ENCODE measurements at regions not wholly inside any gene's neighbourhood (a gene's known extent, or its start where the extent isn't known, plus 50 kb on each side); places are given as distances from the start of the nearest gene placed in this dataset.

DNA sequence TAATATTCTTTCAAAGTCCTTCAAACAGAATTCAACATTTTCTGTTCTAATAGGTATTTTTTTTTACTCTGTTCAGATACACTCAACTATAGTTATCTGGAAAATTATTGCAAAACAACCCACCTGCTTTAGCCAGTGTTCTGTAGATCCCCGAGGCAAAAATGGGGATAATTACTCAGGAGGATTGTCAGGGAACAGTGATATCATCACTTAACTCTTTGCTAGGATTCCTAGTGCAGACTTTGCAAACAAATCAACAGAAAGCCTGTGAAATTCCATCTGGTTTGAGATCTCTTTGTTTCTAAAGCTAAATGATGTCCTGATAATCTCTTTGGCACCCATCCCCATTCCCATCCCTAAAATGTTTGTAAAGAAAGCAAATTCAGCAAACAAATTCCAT is 413.6 kb upstream of the MEIS1 start:
- no peak overlapping the region for H3K27ac ChIP-seq (ENCODE audit: low read depth in 2 of 2, low read length in 2 of 2)
- no peaks in the 10 kb centered on the region for H3K27me3 ChIP-seq (ENCODE audit: control insufficient read depth in 2 of 2, insufficient read depth in 2 of 2, low read length in 2 of 2)
- no peak overlapping the region for H3K4me3 ChIP-seq (ENCODE audit: low read length in 2 of 2)
- no peaks in the 10 kb centered on the region for H3K9me3 ChIP-seq (ENCODE audit: control insufficient read depth in 2 of 2, low read length in 2 of 2)
- H3K36me3 ChIP-seq (ENCODE audit: control insufficient read depth in 2 of 2, insufficient read depth in 2 of 2, low read length in 2 of 2), result no peaks in the 10 kb centered on the region
- H3K9ac ChIP-seq (ENCODE audit: low read depth in 1 of 2, low read length in 2 of 2), result no peak overlapping the region
- peaks cover 0 to 3% of the 10 kb centered on the region in 2 donors for H3K4me1 ChIP-seq (ENCODE audit: control insufficient read depth in 2 of 2, insufficient read depth in 2 of 2, low read length in 2 of 2)

- Histone ChIP-seq H3K36me3 (ENCODE audit: control insufficient read depth in 2 of 2, insufficient read depth in 2 of 2, low read length in 2 of 2) (no peaks in the 10 kb centered on the region), H3K27ac (ENCODE audit: low read depth in 2 of 2, low read length in 2 of 2) (no peak overlapping the region), H3K4me3 (ENCODE audit: low read length in 2 of 2) (no peak overlapping the region), H3K9me3 (ENCODE audit: control insufficient read depth in 2 of 2, low read length in 2 of 2) (no peaks in the 10 kb centered on the region), H3K9ac (ENCODE audit: low read depth in 1 of 2, low read length in 2 of 2) (no peak overlapping the region), H3K27me3 (ENCODE audit: control insufficient read depth in 2 of 2, insufficient read depth in 2 of 2, low read length in 2 of 2) (no peaks in the 10 kb centered on the region), H3K4me1 (ENCODE audit: control insufficient read depth in 2 of 2, insufficient read depth in 2 of 2, low read length in 2 of 2) (no peaks in the 10 kb centered on the region)
These were observed 417.2 kb upstream of the MEIS1 start for GRCh38 chr2:66017763-66018162.

- Histone ChIP-seq H3K9ac (ENCODE audit: low read depth in 1 of 2, low read length in 2 of 2) (no peak overlapping the region), H3K36me3 (ENCODE audit: control insufficient read depth in 2 of 2, insufficient read depth in 2 of 2, low read length in 2 of 2) (no peaks in the 10 kb centered on the region), H3K27me3 (ENCODE audit: control insufficient read depth in 2 of 2, insufficient read depth in 2 of 2, low read length in 2 of 2) (no peaks in the 10 kb centered on the region), H3K4me1 (ENCODE audit: control insufficient read depth in 2 of 2, insufficient read depth in 2 of 2, low read length in 2 of 2) (no peaks in the 10 kb centered on the region), H3K4me3 (ENCODE audit: low read length in 2 of 2) (no peak overlapping the region), H3K27ac (ENCODE audit: low read depth in 2 of 2, low read length in 2 of 2) (no peak overlapping the region), H3K9me3 (ENCODE audit: control insufficient read depth in 2 of 2, low read length in 2 of 2) (no peaks in the 10 kb centered on the region)
These were observed 420.5 kb upstream of the MEIS1 start for GRCh38 chr2:66014450-66014849.

- Histone ChIP-seq H3K27me3 (ENCODE audit: control insufficient read depth in 2 of 2, insufficient read depth in 2 of 2, low read length in 2 of 2) (no peaks in the 10 kb centered on the region), H3K4me1 (ENCODE audit: control insufficient read depth in 2 of 2, insufficient read depth in 2 of 2, low read length in 2 of 2) (no peaks in the 10 kb centered on the region), H3K4me3 (ENCODE audit: low read length in 2 of 2) (no peak overlapping the region), H3K9ac (ENCODE audit: low read depth in 1 of 2, low read length in 2 of 2) (no peak overlapping the region), H3K36me3 (ENCODE audit: control insufficient read depth in 2 of 2, insufficient read depth in 2 of 2, low read length in 2 of 2) (no peaks in the 10 kb centered on the region), H3K9me3 (ENCODE audit: control insufficient read depth in 2 of 2, low read length in 2 of 2) (no peaks in the 10 kb centered on the region), H3K27ac (ENCODE audit: low read depth in 2 of 2, low read length in 2 of 2) (no peak overlapping the region)
These were observed 421.5 kb upstream of the MEIS1 start for GRCh38 chr2:66013456-66013855.

DNA sequence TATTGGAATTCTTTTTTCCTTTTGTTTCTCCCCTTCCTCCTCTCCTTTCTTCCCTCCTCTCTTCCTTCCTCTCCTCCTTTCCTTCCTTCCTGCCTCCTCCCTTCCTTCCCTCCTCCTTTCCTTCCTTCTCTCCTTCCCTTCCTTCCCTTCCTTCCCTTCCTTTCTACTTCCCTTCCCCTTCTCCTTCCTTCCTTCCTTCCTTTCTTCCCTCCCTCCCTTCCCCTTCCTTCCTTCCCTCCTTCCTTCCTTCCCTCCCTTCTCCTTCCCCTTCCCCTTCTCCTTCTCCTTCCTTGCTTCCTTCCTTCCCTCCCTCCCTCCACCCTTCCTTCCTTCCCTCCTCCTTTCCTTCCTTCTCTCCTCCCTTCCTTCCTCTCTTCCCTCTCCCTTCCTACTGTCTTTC is 431.0 kb upstream of the MEIS1 start:
- Histone ChIP-seq H3K4me1 (ENCODE audit: control insufficient read depth in 2 of 2, insufficient read depth in 2 of 2, low read length in 2 of 2) (no peaks in the 10 kb centered on the region), H3K27me3 (ENCODE audit: control insufficient read depth in 2 of 2, insufficient read depth in 2 of 2, low read length in 2 of 2) (no peaks in the 10 kb centered on the region), H3K9ac (ENCODE audit: low read depth in 1 of 2, low read length in 2 of 2) (no peak overlapping the region), H3K9me3 (ENCODE audit: control insufficient read depth in 2 of 2, low read length in 2 of 2) (no peaks in the 10 kb centered on the region), H3K27ac (ENCODE audit: low read depth in 2 of 2, low read length in 2 of 2) (no peak overlapping the region), H3K36me3 (ENCODE audit: control insufficient read depth in 2 of 2, insufficient read depth in 2 of 2, low read length in 2 of 2) (no peaks in the 10 kb centered on the region), H3K4me3 (ENCODE audit: low read length in 2 of 2) (no peak overlapping the region)

DNA sequence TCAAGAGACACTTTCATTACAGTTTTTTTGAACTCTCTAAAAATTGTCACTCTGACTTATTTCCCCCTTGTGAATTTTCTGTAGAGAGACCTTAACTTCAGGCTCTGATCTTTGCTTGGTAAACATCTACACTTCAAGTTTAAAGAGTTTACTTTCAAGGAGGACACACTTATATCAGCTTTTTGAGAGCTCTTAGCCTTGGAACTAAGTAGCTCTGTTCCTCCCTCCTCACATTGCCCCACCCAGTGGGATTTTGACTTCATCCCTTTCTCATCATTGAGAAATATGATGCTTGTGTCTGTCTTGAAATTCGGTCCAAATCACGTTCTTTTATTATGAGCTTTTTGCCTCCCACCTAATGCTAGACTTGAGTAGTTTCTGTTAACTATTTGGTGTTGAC is 433.4 kb upstream of the MEIS1 start:
- Histone ChIP-seq H3K4me3 (ENCODE audit: low read length in 2 of 2) (no peak overlapping the region), H3K27ac (ENCODE audit: low read depth in 2 of 2, low read length in 2 of 2) (no peak overlapping the region), H3K36me3 (ENCODE audit: control insufficient read depth in 2 of 2, insufficient read depth in 2 of 2, low read length in 2 of 2) (no peaks in the 10 kb centered on the region), H3K4me1 (ENCODE audit: control insufficient read depth in 2 of 2, insufficient read depth in 2 of 2, low read length in 2 of 2) (no peaks in the 10 kb centered on the region), H3K9ac (ENCODE audit: low read depth in 1 of 2, low read length in 2 of 2) (no peak overlapping the region), H3K9me3 (ENCODE audit: control insufficient read depth in 2 of 2, low read length in 2 of 2) (no peaks in the 10 kb centered on the region), H3K27me3 (ENCODE audit: control insufficient read depth in 2 of 2, insufficient read depth in 2 of 2, low read length in 2 of 2) (no peaks in the 10 kb centered on the region)

- no peak overlapping the region for H3K27ac ChIP-seq (ENCODE audit: low read depth in 2 of 2, low read length in 2 of 2)
- no peaks in the 10 kb centered on the region for H3K36me3 ChIP-seq (ENCODE audit: control insufficient read depth in 2 of 2, insufficient read depth in 2 of 2, low read length in 2 of 2)
- no peaks in the 10 kb centered on the region for H3K27me3 ChIP-seq (ENCODE audit: control insufficient read depth in 2 of 2, insufficient read depth in 2 of 2, low read length in 2 of 2)
- no peak overlapping the region for H3K4me3 ChIP-seq (ENCODE audit: low read length in 2 of 2)
- H3K9ac ChIP-seq (ENCODE audit: low read depth in 1 of 2, low read length in 2 of 2), result no peak overlapping the region
- no peaks in the 10 kb centered on the region for H3K4me1 ChIP-seq (ENCODE audit: control insufficient read depth in 2 of 2, insufficient read depth in 2 of 2, low read length in 2 of 2)
- H3K9me3 ChIP-seq (ENCODE audit: control insufficient read depth in 2 of 2, low read length in 2 of 2), result no peaks in the 10 kb centered on the region
These were observed 434.0 kb upstream of the MEIS1 start for GRCh38 chr2:66000901-66001300.

- H3K4me3 ChIP-seq (ENCODE audit: low read length in 2 of 2), result no peak overlapping the region
- H3K36me3 ChIP-seq (ENCODE audit: control insufficient read depth in 2 of 2, insufficient read depth in 2 of 2, low read length in 2 of 2), result no peaks in the 10 kb centered on the region
- no peak overlapping the region for H3K9ac ChIP-seq (ENCODE audit: low read depth in 1 of 2, low read length in 2 of 2)
- H3K9me3 ChIP-seq (ENCODE audit: control insufficient read depth in 2 of 2, low read length in 2 of 2), result no peaks in the 10 kb centered on the region
- no peaks in the 10 kb centered on the region for H3K4me1 ChIP-seq (ENCODE audit: control insufficient read depth in 2 of 2, insufficient read depth in 2 of 2, low read length in 2 of 2)
- H3K27ac ChIP-seq (ENCODE audit: low read depth in 2 of 2, low read length in 2 of 2), result no peak overlapping the region
- no peaks in the 10 kb centered on the region for H3K27me3 ChIP-seq (ENCODE audit: control insufficient read depth in 2 of 2, insufficient read depth in 2 of 2, low read length in 2 of 2)
These were observed 435.1 kb upstream of the MEIS1 start for GRCh38 chr2:65999796-66000195.

DNA sequence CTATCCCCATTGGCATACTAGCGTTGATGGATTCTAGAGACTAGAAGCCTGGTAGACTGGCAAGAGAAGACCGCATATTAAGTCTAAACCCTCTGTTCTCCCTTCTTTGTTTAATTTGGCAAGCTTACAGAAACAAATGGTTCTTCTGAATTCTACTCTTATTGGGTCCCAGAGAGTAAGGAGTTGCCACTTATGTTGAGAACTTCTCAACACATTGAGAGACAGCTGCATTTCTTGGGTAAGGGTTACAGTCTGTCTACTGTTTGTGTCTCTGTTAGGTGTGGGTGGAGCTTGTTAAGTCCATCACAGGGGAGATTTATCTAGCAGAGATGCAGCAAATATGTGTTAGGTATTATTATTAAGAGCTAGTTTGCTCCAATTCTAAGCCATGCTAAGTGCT is 435.8 kb upstream of the MEIS1 start:
- Histone ChIP-seq H3K4me1 (ENCODE audit: control insufficient read depth in 2 of 2, insufficient read depth in 2 of 2, low read length in 2 of 2) (no peaks in the 10 kb centered on the region), H3K9me3 (ENCODE audit: control insufficient read depth in 2 of 2, low read length in 2 of 2) (no peaks in the 10 kb centered on the region), H3K9ac (ENCODE audit: low read depth in 1 of 2, low read length in 2 of 2) (no peak overlapping the region), H3K27me3 (ENCODE audit: control insufficient read depth in 2 of 2, insufficient read depth in 2 of 2, low read length in 2 of 2) (no peaks in the 10 kb centered on the region), H3K4me3 (ENCODE audit: low read length in 2 of 2) (no peak overlapping the region), H3K27ac (ENCODE audit: low read depth in 2 of 2, low read length in 2 of 2) (no peak overlapping the region), H3K36me3 (ENCODE audit: control insufficient read depth in 2 of 2, insufficient read depth in 2 of 2, low read length in 2 of 2) (no peaks in the 10 kb centered on the region)

DNA sequence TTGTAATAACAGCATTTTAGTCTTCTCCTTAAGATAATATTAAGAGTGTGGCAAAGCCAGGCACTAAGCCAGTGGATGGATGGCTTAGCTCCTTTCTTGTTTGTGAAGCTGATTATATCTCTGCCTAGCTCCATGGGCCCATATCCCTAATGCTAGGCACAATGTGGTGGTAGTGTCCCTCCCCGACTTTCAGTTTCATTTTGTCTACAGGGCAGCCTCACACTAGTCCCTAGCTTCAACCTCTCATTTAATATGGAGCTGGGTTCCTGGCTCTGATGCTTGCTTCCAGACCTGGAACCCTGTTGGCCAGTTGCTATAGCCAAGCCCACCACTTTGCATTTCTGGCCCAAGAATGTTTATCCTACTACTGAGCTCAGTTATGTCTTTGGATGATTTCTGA is 437.0 kb upstream of the MEIS1 start:
- Histone ChIP-seq H3K27me3 (ENCODE audit: control insufficient read depth in 2 of 2, insufficient read depth in 2 of 2, low read length in 2 of 2) (no peaks in the 10 kb centered on the region), H3K36me3 (ENCODE audit: control insufficient read depth in 2 of 2, insufficient read depth in 2 of 2, low read length in 2 of 2) (no peaks in the 10 kb centered on the region), H3K4me1 (ENCODE audit: control insufficient read depth in 2 of 2, insufficient read depth in 2 of 2, low read length in 2 of 2) (no peaks in the 10 kb centered on the region), H3K27ac (ENCODE audit: low read depth in 2 of 2, low read length in 2 of 2) (no peak overlapping the region), H3K9me3 (ENCODE audit: control insufficient read depth in 2 of 2, low read length in 2 of 2) (no peaks in the 10 kb centered on the region), H3K9ac (ENCODE audit: low read depth in 1 of 2, low read length in 2 of 2) (no peak overlapping the region), H3K4me3 (ENCODE audit: low read length in 2 of 2) (no peak overlapping the region)

- no peak overlapping the region for H3K4me3 ChIP-seq (ENCODE audit: low read length in 2 of 2)
- H3K9me3 ChIP-seq (ENCODE audit: control insufficient read depth in 2 of 2, low read length in 2 of 2), result no peaks in the 10 kb centered on the region
- H3K4me1 ChIP-seq (ENCODE audit: control insufficient read depth in 2 of 2, insufficient read depth in 2 of 2, low read length in 2 of 2), result peaks cover 0 to 3% of the 10 kb centered on the region in 2 donors
- H3K27ac ChIP-seq (ENCODE audit: low read depth in 2 of 2, low read length in 2 of 2), result no peak overlapping the region
- no peak overlapping the region for H3K9ac ChIP-seq (ENCODE audit: low read depth in 1 of 2, low read length in 2 of 2)
- H3K27me3 ChIP-seq (ENCODE audit: control insufficient read depth in 2 of 2, insufficient read depth in 2 of 2, low read length in 2 of 2), result no peaks in the 10 kb centered on the region
- no peaks in the 10 kb centered on the region for H3K36me3 ChIP-seq (ENCODE audit: control insufficient read depth in 2 of 2, insufficient read depth in 2 of 2, low read length in 2 of 2)
These were observed 442.7 kb upstream of the MEIS1 start for GRCh38 chr2:65992198-65992554.

All from mucosa of rectum (tissue), 2 donors.